GM23338 (cell line): ENCODE measurements at regions not wholly inside any gene's neighbourhood (a gene's known extent, or its start where the extent isn't known, plus 50 kb on each side); places are given as distances from the start of the nearest gene placed in this dataset.

Source experiments
- CREB1 ChIP-seq: fragments of 250-450 bp; sonication (Bioruptor Pico); IDR thresholded peaks from 2 replicates; pipeline ENCODE4 v1.5.0; 2020; ENCODE audit warnings: low read depth, mild to moderate bottlenecking, moderate library complexity
- CTCF ChIP-seq, 2 experiments: fragments of 200-600 bp in 1 of 2; sonication (generic) in 1 of 2; conservative IDR thresholded peaks; 2 replicates each; pipeline versions ENCODE4 v1.5.1 to v1.6.1; 2016 to 2017; ENCODE audit warnings: antibody characterized with exemption in 2 of 2, low read depth in 2 of 2, mild to moderate bottlenecking in 2 of 2, moderate library complexity in 1 of 2
- ETS1 ChIP-seq: IDR thresholded peaks from 2 replicates; pipeline ENCODE4 v1.6.1; 2016; ENCODE audit warnings: antibody characterized with exemption
- EZH2 ChIP-seq: fragments of 200-600 bp; sonication (generic); IDR thresholded peaks from one replicate; pipeline ENCODE4 v1.8.0; 2017; ENCODE audit warnings: antibody characterized with exemption, mild to moderate bottlenecking, low read depth; ENCODE audit not compliant: unreplicated experiment
- EZH2phosphoT487 ChIP-seq: fragments of 200-600 bp; sonication (generic); IDR thresholded peaks from one replicate; pipeline ENCODE4 v1.8.1; 2018; ENCODE audit warnings: antibody characterized with exemption; ENCODE audit not compliant: unreplicated experiment
- JUNB ChIP-seq: IDR thresholded peaks from one replicate; pipeline ENCODE4 v1.6.1; 2016; ENCODE audit warnings: antibody characterized with exemption; ENCODE audit not compliant: unreplicated experiment
- NANOG ChIP-seq: IDR thresholded peaks from 2 replicates; pipeline ENCODE4 v1.6.1; 2016; ENCODE audit warnings: antibody characterized with exemption, borderline replicate concordance
- POLR2AphosphoS5 ChIP-seq: IDR thresholded peaks from 2 replicates; pipeline ENCODE4 v1.6.1; 2016; ENCODE audit warnings: antibody characterized with exemption, low read depth
- REST ChIP-seq: IDR thresholded peaks from one replicate; pipeline ENCODE4 v1.6.1; 2018; ENCODE audit warnings: antibody characterized with exemption; ENCODE audit not compliant: unreplicated experiment
- STAT1 ChIP-seq: IDR thresholded peaks from one replicate; pipeline ENCODE4 v1.6.1; 2016; ENCODE audit warnings: antibody characterized with exemption; ENCODE audit not compliant: unreplicated experiment
- ZNF114 ChIP-seq: fragments of 250-450 bp; sonication (Bioruptor Pico); IDR thresholded peaks from 2 replicates; pipeline ENCODE4 v1.5.0; 2020; ENCODE audit warnings: mild to moderate bottlenecking, moderate library complexity

- TF ChIP-seq CTCF (conservative IDR thresholded peaks at IDR 0.05; ENCODE audit: low read depth in 2 of 2) (no peak), POLR2AphosphoS5 (no peak), EZH2 (no peak), REST (no peak), CREB1 (CRISPR knock-in tag) (no peak), ZNF114 (no peak), EZH2phosphoT487 (no peak), STAT1 (no peak), ETS1 (no peak), JUNB (no peak), NANOG (no peak)
Measured at GRCh38 chr13:73693215-73693614, 441.0 kb downstream of the KLF12 start.
